Thyroid gland (tissue), 4 donors: ENCODE measurements at regions not wholly inside any gene's neighbourhood (a gene's known extent, or its start where the extent isn't known, plus 50 kb on each side); places are given as distances from the start of the nearest gene placed in this dataset.

Experiments
- CTCF ChIP-seq, 6 experiments: fragments of 200-600 bp in 3 of 6; fragments of 450-650 bp in 3 of 6; sonication (generic) in 3 of 6; IDR thresholded peaks; one replicate each; pipeline ENCODE4 v1.5.1; 2016 to 2019; ENCODE audit warnings: antibody characterized with exemption in 6 of 6, mild to moderate bottlenecking in 2 of 6, inconsistent platforms in 1 of 6, moderate library complexity in 1 of 6
- POLR2A ChIP-seq, 2 donors: fragments of 450-650 bp; IDR thresholded peaks; one replicate each; pipeline ENCODE4 v1.6.1; 2017; ENCODE audit warnings: antibody characterized with exemption in 2 of 2, mild to moderate bottlenecking in 2 of 2, moderate library complexity in 1 of 2

GRCh38 chr4:132267321-132267720, 881.8 kb upstream of the PCDH10 start:
- TF ChIP-seq CTCF (IDR thresholded peaks at IDR 0.05), result no peak
- no peak for TF ChIP-seq POLR2A (IDR thresholded peaks at IDR 0.05)
